T47D (cell line): ENCODE measurements at regions not wholly inside any gene's neighbourhood (a gene's known extent, or its start where the extent isn't known, plus 50 kb on each side); places are given as distances from the start of the nearest gene placed in this dataset.

ENCODE experiments used
- DNase-seq, 2 experiments: peaks; one replicate each; pipeline versions ENCODE4 v3.0.0 to v3.0.0-alpha.2; 2011 to 2012; ENCODE audit warnings: low read depth in 1 of 2, low spot score in 1 of 2
- JUND ChIP-seq: IDR thresholded peaks from 2 replicates; pipeline ENCODE4 v1.6.1; 2012; ENCODE audit warnings: low read depth
- in situ Hi-C: cut with HindIII; loops from 2 replicates; pipeline ENCODE4 v1.10.0; 2016; ENCODE audit warnings: low sequenced_read_pairs, low pct_unique_long_range_greater_than_20kb

GRCh38 chr4:123455360-123455759 lies 58.8 kb downstream of the SPRY1 start:
- in situ Hi-C loops = no loop called here
- DNase-seq = no peak
- no peak for TF ChIP-seq JUND

GRCh38 chr4:123462007-123462406 lies 65.4 kb downstream of the SPRY1 start:
- in situ Hi-C loops = no loop called here
- DNase-seq = peak in 1 of 2 experiments; percentile 54
- no peak for TF ChIP-seq JUND

GRCh38 chr4:123463869-123464268 lies 67.3 kb downstream of the SPRY1 start:
- in situ Hi-C loops = no loop called here
- TF ChIP-seq JUND = no peak
- DNase-seq = no peak

- in situ Hi-C loops = no loop called here
- DNase-seq = no peak
- TF ChIP-seq JUND = no peak
Measured at GRCh38 chr4:123465416-123465815, 68.8 kb downstream of the SPRY1 start.

- TF ChIP-seq JUND = no peak
- DNase-seq = no peak
- in situ Hi-C loops = no loop called here
Measured at GRCh38 chr4:123466080-123466785, 69.6 kb downstream of the SPRY1 start.

GRCh38 chr4:123468479-123469031 lies 72.0 kb downstream of the SPRY1 start:
- no peak for TF ChIP-seq JUND
- in situ Hi-C loops = no loop called here

GRCh38 chr4:123469245-123469644 lies 72.7 kb downstream of the SPRY1 start:
- DNase-seq = no peak
- no peak for TF ChIP-seq JUND
- in situ Hi-C loops = no loop called here

More at GRCh38 chr4:123468479-123469031, 72.0 kb downstream of the SPRY1 start:
- no peak for DNase-seq

- TF ChIP-seq JUND = no peak
- no peak for DNase-seq
- in situ Hi-C loops = no loop called here
Measured at GRCh38 chr4:123469696-123470095, 73.1 kb downstream of the SPRY1 start.

- TF ChIP-seq JUND = no peak
- in situ Hi-C loops = no loop called here
- DNase-seq = no peak
Measured at GRCh38 chr4:123470640-123471039, 74.0 kb downstream of the SPRY1 start.

- DNase-seq = no peak
- no peak for TF ChIP-seq JUND
- in situ Hi-C loops = no loop called here
Measured at GRCh38 chr4:123471655-123472369, 75.2 kb downstream of the SPRY1 start.

GRCh38 chr4:123474817-123475216 lies 78.2 kb downstream of the SPRY1 start:
- TF ChIP-seq JUND = no peak
- in situ Hi-C loops = no loop called here
- no peak for DNase-seq

GRCh38 chr4:123476089-123476488 lies 79.5 kb downstream of the SPRY1 start:
- in situ Hi-C loops = no loop called here
- TF ChIP-seq JUND = no peak

GRCh38 chr4:123477711-123478209 lies 81.2 kb downstream of the SPRY1 start:
- no peak for DNase-seq

More at GRCh38 chr4:123476089-123476488, 79.5 kb downstream of the SPRY1 start:
- no peak for DNase-seq

More at GRCh38 chr4:123477711-123478209, 81.2 kb downstream of the SPRY1 start:
- no peak for TF ChIP-seq JUND
- in situ Hi-C loops = no loop called here
